ENCODE measurements at regions not wholly inside any gene's neighbourhood (a gene's known extent, or its start where the extent isn't known, plus 50 kb on each side); places are given as distances from the start of the nearest gene placed in this dataset.

DNA sequence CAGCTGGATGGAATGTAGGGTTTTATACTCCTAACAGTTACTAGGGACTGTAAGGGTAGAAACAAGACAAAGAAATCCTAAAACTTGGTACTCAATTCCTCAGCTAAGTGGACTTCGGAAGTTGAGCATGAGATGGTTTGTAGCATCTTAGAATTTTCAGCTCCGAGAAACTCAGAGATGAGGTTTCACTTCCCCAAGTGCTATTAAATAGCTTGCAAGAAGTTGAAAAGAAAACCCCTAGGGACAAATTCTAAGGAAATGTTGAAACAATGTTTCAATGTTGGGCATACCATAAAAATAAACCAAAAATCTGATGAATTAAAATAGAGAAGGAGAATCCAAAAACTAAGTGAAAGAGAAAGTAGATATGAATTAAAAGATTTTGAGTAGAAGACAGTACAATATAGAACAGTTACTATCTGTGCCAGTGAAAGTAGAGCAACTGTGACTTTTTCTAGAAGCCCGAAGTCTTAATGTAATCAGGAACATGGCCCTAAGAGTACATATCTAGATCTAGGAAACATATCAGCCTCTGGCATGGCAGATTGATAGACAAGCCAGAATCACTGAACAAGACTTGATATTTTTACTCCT lies 308.6 kb upstream of the RGMB start:
- FAIRE-seq, result no peak
- DNase-seq (ENCODE audit: insufficient read length, low spot score), result no peak
- TF ChIP-seq, protein P1, sequence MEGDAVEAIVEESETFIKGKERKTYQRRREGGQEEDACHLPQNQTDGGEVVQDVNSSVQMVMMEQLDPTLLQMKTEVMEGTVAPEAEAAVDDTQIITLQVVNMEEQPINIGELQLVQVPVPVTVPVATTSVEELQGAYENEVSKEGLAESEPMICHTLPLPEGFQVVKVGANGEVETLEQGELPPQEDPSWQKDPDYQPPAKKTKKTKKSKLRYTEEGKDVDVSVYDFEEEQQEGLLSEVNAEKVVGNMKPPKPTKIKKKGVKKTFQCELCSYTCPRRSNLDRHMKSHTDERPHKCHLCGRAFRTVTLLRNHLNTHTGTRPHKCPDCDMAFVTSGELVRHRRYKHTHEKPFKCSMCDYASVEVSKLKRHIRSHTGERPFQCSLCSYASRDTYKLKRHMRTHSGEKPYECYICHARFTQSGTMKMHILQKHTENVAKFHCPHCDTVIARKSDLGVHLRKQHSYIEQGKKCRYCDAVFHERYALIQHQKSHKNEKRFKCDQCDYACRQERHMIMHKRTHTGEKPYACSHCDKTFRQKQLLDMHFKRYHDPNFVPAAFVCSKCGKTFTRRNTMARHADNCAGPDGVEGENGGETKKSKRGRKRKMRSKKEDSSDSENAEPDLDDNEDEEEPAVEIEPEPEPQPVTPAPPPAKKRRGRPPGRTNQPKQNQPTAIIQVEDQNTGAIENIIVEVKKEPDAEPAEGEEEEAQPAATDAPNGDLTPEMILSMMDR (IDR thresholded peaks at IDR 0.05; ENCODE audit: insufficient read depth, missing control alignments), result no peak

DNA sequence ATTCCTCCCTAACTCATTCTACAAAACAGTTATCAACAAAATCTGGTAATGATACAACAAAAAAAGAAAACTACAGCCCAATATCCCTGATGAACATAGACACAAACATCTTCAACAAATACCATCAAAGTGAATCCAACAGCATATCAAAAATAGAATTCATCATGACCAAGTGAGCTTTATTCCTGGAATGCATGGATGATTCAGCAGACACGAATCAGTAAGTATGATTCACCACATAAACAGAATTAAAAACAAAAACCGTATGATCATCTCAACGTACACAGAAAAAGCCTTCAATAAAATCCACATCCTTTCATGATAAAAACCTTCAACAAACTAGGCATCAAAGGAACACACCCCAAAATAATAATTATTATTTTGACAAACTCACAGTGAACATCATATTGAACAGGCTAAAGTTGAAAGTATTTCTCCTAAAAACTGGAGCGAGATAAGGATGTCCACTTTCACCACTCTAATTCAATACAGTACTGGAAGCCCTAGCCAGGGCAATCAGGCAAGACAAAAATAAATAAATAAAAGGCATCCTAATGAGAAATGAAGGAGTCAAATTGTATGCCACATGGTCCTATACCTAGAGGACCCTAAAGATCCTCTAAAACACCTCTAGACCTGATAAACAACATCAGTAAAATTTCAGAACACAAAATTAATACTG lies 305.1 kb upstream of the RGMB start:
- FAIRE-seq, result no peak
- no peak for DNase-seq (ENCODE audit: insufficient read length, low spot score)
- TF ChIP-seq, protein P1 (IDR thresholded peaks at IDR 0.05; ENCODE audit: insufficient read depth, missing control alignments), result no peak

DNA sequence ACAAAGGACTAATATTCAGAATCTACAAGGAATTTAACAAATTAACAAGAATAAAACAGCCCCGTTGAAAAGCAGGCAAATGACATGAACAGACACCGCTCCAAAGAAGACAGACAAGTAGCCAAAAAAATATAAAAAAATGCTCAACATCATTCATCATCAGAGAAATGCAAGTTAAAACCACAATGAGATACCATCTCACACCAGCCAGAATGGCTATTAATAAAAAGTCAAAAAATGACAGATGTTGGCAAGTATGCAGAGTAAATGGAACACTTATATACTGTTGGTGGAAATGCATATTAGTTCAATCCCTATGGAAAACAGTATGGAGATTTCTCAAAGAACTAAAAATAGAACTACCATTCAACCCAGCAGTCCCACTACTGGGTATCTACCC lies 302.7 kb upstream of the RGMB start:
- no peak for FAIRE-seq
- TF ChIP-seq, protein P1 (IDR thresholded peaks at IDR 0.05; ENCODE audit: insufficient read depth, missing control alignments), result no peak

DNA sequence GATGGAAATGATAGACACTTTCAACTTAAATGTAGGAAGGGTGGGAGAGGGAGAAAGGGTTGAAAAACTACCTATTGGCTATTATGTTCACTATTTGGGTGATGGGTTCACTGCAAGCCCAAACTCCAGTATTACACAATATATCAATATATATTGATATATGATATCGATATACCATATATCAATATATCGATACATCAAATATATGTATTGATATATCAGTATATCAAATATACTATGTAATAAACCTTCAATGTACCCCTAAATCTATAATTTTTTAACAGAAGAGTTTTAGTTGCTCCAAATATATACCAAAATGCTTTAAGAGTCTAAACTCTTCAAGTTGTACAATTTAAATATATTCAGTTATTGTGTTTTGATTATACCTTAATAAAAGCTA lies 302.0 kb upstream of the RGMB start:
- TF ChIP-seq, protein P1 (IDR thresholded peaks at IDR 0.05; ENCODE audit: insufficient read depth, missing control alignments), result no peak
- FAIRE-seq (no peak), DNase-seq (ENCODE audit: insufficient read length, low spot score) (no peak)

More for the DNA sequence above, 302.7 kb upstream of the RGMB start:
- DNase-seq (ENCODE audit: insufficient read length, low spot score), result no peak

DNA sequence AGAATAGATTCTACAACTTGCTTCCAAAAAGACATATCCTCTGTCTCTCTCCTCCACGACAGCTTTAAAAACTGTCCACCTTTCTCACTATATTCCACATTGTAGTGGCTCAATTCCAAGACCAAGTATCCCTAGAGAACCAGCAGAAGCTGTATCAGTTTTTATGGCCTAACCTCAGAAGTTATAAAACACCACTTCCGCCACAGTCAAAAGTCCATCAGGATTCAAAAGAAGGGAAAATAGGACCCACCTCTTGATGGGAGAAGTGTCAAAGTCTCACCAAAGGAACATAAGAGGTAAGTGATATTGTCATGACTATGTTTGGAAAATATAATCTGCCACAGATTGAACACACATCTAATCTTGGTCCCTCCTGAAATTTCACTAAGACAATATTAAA lies 299.2 kb upstream of the RGMB start:
- DNase-seq (ENCODE audit: insufficient read length, low spot score), result no peak
- FAIRE-seq, result no peak
- TF ChIP-seq, protein P1 (IDR thresholded peaks at IDR 0.05; ENCODE audit: insufficient read depth, missing control alignments), result no peak

DNA sequence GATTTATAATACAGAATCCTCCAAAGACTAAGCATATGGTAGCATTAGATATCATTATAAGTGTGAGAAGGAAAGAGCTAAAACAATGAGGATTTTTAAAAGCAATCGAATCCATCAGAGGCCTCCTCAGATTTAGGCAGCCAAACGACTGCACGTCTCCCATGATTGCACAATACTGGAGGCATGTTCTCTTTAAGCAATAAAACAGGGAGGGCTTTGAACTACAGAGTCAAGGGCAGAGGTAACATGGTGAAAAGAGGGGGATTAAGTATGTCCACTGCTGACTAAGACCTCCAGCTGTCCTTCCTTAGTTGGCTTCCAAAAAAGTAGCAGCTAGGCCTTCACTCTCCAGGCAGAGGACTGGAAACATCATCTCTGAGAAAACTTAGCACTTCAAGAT lies 298.7 kb upstream of the RGMB start:
- FAIRE-seq, result no peak
- no peak for DNase-seq (ENCODE audit: insufficient read length, low spot score)
- TF ChIP-seq, protein P1 (IDR thresholded peaks at IDR 0.05; ENCODE audit: insufficient read depth, missing control alignments), result no peak
